HG02588 (cell line): ENCODE measurements at regions not wholly inside any gene's neighbourhood (a gene's known extent, or its start where the extent isn't known, plus 50 kb on each side); places are given as distances from the start of the nearest gene placed in this dataset.

ENCODE experiments used
- ATAC-seq: cut with Tn5 transposase; IDR thresholded peaks from one replicate; pipeline ENCODE4 v1.9.1; 2021; ENCODE audit warnings: mild to moderate bottlenecking, moderate library complexity; ENCODE audit not compliant: unreplicated experiment

GRCh38 chr16:49084628-49085390, 196.8 kb downstream of the CBLN1 start:
- no peak for ATAC-seq

DNA sequence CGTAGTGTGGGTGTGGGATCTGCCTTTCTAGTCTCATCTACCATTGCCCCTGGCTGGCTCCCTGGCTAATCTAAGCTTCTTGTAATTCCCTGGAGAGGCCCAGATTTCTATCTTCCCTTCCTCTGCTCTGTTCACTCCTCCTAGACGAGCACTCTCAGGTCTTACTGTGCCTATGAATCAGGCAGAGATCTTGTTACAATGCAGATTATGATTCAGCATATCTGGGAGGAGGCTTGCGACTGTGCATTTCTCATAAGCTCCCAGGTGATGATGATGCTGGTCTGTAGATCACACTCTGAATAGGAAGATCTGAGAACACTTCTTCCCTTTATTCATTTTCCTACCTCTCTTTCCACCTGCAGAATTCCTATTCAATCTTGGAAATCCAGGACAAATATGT, 200.1 kb downstream of the CBLN1 start:
- no peak for ATAC-seq

- no peak for ATAC-seq
Observed at GRCh38 chr16:49081086-49081485, 200.6 kb downstream of the CBLN1 start.

DNA sequence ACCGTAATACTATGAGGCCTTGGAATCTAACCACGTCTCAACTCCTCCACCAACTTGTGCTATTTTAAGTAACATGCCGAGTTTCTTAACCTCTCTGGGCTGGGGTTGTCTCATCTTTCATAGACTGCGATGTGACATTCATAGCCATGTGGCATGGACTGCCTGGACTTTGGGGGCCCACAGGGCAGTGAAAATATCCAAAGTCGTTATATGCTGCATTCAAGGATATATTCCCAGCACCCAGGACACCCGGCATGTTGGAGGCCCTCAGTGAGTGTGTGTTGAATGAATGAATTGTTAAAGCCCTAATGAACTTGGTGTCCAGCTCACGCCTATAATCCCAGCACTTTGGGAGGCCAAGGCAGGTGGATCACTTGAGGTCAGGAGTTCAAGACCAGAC, 203.1 kb downstream of the CBLN1 start:
- no peak for ATAC-seq

GRCh38 chr16:49078104-49078503, 203.5 kb downstream of the CBLN1 start:
- ATAC-seq, result no peak

DNA sequence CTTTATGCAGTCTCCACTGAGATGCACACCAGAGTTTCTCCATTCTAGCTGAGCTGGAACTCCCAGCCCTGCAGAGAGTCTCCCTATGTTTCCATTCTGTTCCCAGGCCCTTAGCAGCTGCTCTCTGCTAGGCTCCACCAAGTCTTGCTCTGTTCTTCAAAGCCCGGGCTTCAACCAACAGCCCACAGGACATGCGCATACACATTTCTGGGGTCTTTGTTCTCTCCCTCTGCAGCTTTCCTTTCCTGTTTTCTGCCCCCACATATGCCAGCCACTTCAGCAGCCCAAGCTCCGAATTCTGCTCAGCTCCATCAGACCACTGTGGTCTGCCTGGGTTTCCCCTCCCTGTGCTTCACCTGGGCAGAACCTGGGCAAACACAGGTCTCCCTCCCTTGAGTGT, 205.9 kb downstream of the CBLN1 start:
- no peak for ATAC-seq

- ATAC-seq, result no peak
Observed at GRCh38 chr16:49068224-49068623, 213.4 kb downstream of the CBLN1 start.

- ATAC-seq, result no peak
Observed at GRCh38 chr16:49067776-49068175, 213.9 kb downstream of the CBLN1 start.

DNA sequence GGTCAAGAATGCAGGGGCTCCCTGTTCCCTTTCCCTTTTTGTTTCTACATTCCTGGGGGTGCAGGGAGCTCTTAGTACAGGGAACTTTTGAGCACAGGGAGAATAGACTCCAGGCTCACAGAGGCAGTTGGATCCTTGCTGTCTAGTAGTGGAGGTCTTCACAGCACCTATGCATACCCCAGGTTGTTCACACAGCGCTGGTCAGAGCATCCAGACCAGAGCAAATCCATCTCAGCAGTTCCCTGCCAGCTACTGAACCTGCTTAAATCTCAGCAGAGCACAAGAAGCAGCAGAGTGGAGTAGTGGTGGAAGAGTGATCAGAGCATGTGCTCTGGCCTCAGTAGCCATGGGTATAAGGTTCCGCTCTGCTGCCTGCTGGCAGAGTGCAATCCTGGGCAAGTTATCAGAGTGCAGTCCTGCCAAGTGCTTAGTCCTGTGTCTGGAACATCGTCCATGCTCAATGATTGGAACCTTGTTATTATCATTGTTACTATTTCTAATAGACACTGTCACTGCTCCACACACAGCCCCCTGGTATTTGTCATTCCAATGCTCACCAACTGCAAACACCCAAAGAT, 220.4 kb downstream of the CBLN1 start:
- ATAC-seq, result no peak

- no peak for ATAC-seq
Observed at GRCh38 chr16:49060728-49061127, 220.9 kb downstream of the CBLN1 start.

- ATAC-seq, result no peak
Observed at GRCh38 chr16:49058382-49058781, 223.3 kb downstream of the CBLN1 start.

GRCh38 chr16:49057936-49058335, 223.7 kb downstream of the CBLN1 start:
- no peak for ATAC-seq

GRCh38 chr16:49057391-49057790, 224.2 kb downstream of the CBLN1 start:
- ATAC-seq, result no peak

DNA sequence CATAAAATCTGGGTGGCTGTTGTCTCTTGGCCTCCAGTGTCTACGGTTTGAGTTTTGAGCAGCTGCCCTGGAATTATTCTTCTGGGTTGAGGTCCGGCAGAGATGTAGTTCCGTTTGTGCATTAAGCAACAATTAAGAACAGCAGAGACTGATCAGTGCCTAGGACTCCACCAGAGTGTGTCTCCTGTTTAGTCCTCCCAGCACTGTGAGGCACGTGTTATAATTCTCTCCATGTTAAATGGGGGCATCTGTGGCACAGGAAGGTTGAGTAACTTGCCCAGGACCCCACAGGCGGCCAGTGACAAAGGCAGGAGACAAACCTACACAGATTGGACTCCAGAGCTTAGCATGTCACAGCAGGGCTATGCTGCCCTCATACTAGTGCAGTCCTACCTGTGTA, 225.1 kb downstream of the CBLN1 start:
- ATAC-seq, result no peak

- ATAC-seq, result no peak
Observed at GRCh38 chr16:49055824-49056545, 225.7 kb downstream of the CBLN1 start.

DNA sequence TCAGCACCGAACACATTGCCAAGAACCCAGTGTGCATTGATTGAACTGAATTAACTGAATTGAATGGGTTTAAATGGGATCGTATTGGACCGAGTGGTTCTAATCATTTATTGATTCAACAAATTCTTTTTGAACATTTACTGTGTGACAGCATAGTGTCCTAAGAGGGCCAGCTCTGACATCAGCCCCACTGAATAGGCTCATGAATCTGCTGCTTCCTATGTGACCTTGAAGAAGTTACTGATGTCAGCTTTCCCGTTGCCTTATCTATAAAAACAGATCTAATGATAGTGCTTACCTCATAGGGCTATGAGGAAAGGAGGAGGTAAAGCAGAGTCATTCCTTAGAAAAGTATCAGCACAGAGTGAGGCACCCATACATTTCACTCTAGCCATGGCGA, 226.3 kb downstream of the CBLN1 start:
- no peak for ATAC-seq

GRCh38 chr16:49054606-49055005, 227.0 kb downstream of the CBLN1 start:
- ATAC-seq, result no peak

GRCh38 chr16:49052846-49053245, 228.8 kb downstream of the CBLN1 start:
- no peak for ATAC-seq

DNA sequence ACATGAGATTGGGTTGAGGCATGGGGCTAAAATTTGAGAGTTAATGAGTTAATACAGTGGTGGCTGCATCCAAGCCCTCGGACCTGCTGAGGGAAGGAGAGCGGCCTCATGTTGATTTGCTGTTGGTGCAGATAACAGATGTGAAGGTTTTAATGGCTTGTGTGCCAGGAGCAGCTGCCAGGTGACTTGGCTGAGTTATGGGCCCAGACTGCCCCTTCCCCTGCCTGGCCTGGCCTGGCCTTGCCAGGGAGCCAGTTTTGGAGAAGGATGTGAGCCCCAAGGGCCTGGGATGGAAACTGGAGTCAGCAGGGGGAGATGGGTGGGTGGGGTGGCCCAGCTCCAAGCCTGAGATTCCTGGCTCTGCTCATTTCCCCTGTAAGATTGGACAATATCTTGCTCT, 230.1 kb downstream of the CBLN1 start:
- no peak for ATAC-seq

DNA sequence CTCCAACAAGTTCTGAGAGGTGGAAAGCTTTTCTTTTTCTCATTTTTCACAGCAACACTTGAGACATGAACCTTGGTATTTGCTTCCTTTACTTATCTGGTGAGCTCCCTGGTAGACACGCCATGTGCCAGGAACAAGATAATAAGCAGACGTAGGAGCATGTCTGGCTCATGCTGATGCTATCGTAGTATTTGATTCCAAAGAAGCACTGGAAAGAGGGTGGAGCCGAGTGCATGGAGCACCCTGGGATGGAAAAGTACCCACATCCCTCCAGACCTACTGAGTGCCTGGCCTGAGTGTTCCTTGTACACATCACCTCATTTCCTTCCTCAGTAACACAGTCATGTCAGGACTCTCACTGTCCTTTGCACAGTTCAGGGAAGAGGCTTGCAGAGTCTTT, 231.0 kb downstream of the CBLN1 start:
- ATAC-seq, result no peak

DNA sequence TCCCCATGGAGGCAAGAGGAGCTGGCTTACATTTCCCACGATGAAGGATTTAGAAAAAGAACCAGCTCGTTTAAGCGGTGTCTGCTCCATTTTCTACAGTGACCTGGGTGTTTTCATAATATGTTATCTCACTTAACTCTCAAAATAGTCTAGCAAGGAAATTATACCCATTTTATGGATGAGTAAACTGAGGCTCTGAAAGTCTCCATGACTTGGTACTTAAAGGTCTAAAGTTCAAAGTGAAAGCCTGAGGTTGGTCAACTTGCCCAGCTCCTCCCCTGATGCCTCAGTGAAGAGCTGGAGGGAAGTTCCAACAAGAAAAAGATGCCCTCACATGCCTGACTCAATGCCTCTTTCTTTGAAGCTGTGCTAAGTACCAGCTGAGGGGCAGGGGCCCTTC, 232.0 kb downstream of the CBLN1 start:
- ATAC-seq, result no peak

DNA sequence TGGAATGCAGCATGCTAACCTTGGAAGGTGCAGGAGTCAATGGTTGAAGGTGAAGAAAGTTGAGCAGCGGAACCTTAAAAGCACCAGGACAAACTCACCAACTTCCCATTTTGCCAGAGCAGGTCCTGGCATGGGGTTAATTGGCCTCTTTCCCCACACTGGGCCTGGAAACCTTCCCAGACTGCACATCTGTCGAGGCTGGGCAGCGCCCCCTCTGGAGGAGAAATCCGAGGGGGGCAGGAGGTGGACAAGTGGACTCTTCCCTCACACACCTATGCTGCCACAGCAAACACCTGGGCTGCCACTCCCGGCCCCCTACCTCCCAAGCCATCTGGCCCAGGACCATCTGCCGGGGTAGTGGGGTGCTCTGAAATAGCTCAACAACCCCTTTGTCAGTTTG, 232.4 kb downstream of the CBLN1 start:
- no peak for ATAC-seq
